GM23338 (cell line): ENCODE measurements at regions not wholly inside any gene's neighbourhood (a gene's known extent, or its start where the extent isn't known, plus 50 kb on each side); places are given as distances from the start of the nearest gene placed in this dataset.

Source experiments
- CREB1 ChIP-seq: fragments of 250-450 bp; sonication (Bioruptor Pico); IDR thresholded peaks from 2 replicates; pipeline ENCODE4 v1.5.0; 2020; ENCODE audit warnings: low read depth, mild to moderate bottlenecking, moderate library complexity
- CTCF ChIP-seq, 2 experiments: fragments of 200-600 bp in 1 of 2; sonication (generic) in 1 of 2; conservative IDR thresholded peaks; 2 replicates each; pipeline versions ENCODE4 v1.5.1 to v1.6.1; 2016 to 2017; ENCODE audit warnings: antibody characterized with exemption in 2 of 2, low read depth in 2 of 2, mild to moderate bottlenecking in 2 of 2, moderate library complexity in 1 of 2
- EZH2 ChIP-seq: fragments of 200-600 bp; sonication (generic); IDR thresholded peaks from one replicate; pipeline ENCODE4 v1.8.0; 2017; ENCODE audit warnings: antibody characterized with exemption, mild to moderate bottlenecking, low read depth; ENCODE audit not compliant: unreplicated experiment
- EZH2phosphoT487 ChIP-seq: fragments of 200-600 bp; sonication (generic); IDR thresholded peaks from one replicate; pipeline ENCODE4 v1.8.1; 2018; ENCODE audit warnings: antibody characterized with exemption; ENCODE audit not compliant: unreplicated experiment
- JUNB ChIP-seq: IDR thresholded peaks from one replicate; pipeline ENCODE4 v1.6.1; 2016; ENCODE audit warnings: antibody characterized with exemption; ENCODE audit not compliant: unreplicated experiment
- NANOG ChIP-seq: IDR thresholded peaks from 2 replicates; pipeline ENCODE4 v1.6.1; 2016; ENCODE audit warnings: antibody characterized with exemption, borderline replicate concordance
- POLR2AphosphoS5 ChIP-seq: IDR thresholded peaks from 2 replicates; pipeline ENCODE4 v1.6.1; 2016; ENCODE audit warnings: antibody characterized with exemption, low read depth
- REST ChIP-seq: IDR thresholded peaks from one replicate; pipeline ENCODE4 v1.6.1; 2018; ENCODE audit warnings: antibody characterized with exemption; ENCODE audit not compliant: unreplicated experiment
- STAT1 ChIP-seq: IDR thresholded peaks from one replicate; pipeline ENCODE4 v1.6.1; 2016; ENCODE audit warnings: antibody characterized with exemption; ENCODE audit not compliant: unreplicated experiment
- ZNF114 ChIP-seq: fragments of 250-450 bp; sonication (Bioruptor Pico); IDR thresholded peaks from 2 replicates; pipeline ENCODE4 v1.5.0; 2020; ENCODE audit warnings: mild to moderate bottlenecking, moderate library complexity
- ZNF331 ChIP-seq: fragments of 250-450 bp; sonication (Bioruptor Pico); IDR thresholded peaks from 2 replicates; pipeline ENCODE4 v1.5.0; 2020; ENCODE audit warnings: low read depth, mild to moderate bottlenecking, moderate library complexity
- ZNF462 ChIP-seq: fragments of 250-450 bp; sonication (Bioruptor Pico); IDR thresholded peaks from 2 replicates; pipeline ENCODE4 v1.5.0; 2020; ENCODE audit warnings: mild to moderate bottlenecking, moderate library complexity
- TF ChIP-seq, protein P1 (sequence below): IDR thresholded peaks from 2 replicates; pipeline ENCODE4 v1.6.1; 2016; ENCODE audit warnings: antibody characterized with exemption

DNA sequence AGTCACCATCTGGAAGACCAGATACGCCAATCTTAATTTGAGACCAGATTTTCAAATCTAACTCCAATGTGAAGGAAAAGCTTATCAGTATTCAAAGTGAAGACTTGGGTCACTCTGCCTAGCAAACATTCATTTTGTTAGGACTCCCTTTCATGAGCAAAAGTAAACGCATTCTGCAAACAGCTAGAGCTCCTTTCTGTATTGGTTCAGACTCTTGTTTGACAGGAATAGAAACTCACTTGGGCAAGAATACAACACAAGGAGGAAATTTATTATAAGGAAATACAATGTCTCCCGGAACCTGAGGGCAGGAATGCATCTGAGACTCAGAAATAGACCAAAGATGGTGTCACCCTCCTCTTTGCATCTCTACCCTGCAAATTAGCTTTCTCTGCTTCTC, 558.6 kb downstream of the TAFA4 start:
- TF ChIP-seq REST = no peak
- no peak for TF ChIP-seq CTCF (conservative IDR thresholded peaks at IDR 0.05; ENCODE audit: low read depth in 2 of 2)
- TF ChIP-seq POLR2AphosphoS5 = no peak
- TF ChIP-seq EZH2phosphoT487 = no peak
- TF ChIP-seq EZH2 = no peak
- TF ChIP-seq ZNF331 (CRISPR knock-in tag) = no peak
- no peak for TF ChIP-seq JUNB
- TF ChIP-seq, protein P1, sequence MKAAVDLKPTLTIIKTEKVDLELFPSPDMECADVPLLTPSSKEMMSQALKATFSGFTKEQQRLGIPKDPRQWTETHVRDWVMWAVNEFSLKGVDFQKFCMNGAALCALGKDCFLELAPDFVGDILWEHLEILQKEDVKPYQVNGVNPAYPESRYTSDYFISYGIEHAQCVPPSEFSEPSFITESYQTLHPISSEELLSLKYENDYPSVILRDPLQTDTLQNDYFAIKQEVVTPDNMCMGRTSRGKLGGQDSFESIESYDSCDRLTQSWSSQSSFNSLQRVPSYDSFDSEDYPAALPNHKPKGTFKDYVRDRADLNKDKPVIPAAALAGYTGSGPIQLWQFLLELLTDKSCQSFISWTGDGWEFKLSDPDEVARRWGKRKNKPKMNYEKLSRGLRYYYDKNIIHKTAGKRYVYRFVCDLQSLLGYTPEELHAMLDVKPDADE = no peak
- TF ChIP-seq NANOG = no peak
- no peak for TF ChIP-seq CREB1 (CRISPR knock-in tag)
- no peak for TF ChIP-seq ZNF114 (CRISPR knock-in tag)
- TF ChIP-seq STAT1 = no peak
- no peak for TF ChIP-seq ZNF462 (CRISPR knock-in tag)
